Left cardiac atrium (tissue), 4 donors: ENCODE measurements at regions not wholly inside any gene's neighbourhood (a gene's known extent, or its start where the extent isn't known, plus 50 kb on each side); places are given as distances from the start of the nearest gene placed in this dataset.

ENCODE experiments used
- ATAC-seq, 2 donors: fragments of 200-7000 bp; cut with Tn5 transposase; one replicate each; pipeline ENCODE4 v1.9.1; 2020; ENCODE audit warnings: mild to moderate bottlenecking in 2 of 2, moderate library complexity in 2 of 2
- DNase-seq: peaks from one replicate; pipeline ENCODE4 v3.0.0-alpha.2; 2020
- intact Hi-C, 2 donors: fragments of 100-400 bp; cut with DNase I; formaldehyde crosslinking; loops; one replicate each; pipeline versions ENCODE4 v1.14.1 to v1.15.1; 2022 to 2023
- donor health status: DM: no; HTN: yes; CAD: no.
- donor health status: DM: no; HTN: yes; CAD: no; lungs with severe emphysema.
- donor health status: DM: yes; HTN: yes; CAD: no.
- donor health status: Dilated cardiomyopathy.

GRCh38 chr22:47442821-47443220 is 680.4 kb downstream of the TBC1D22A start:
- ATAC-seq: no peak
- intact Hi-C loops: no loop called here
- DNase-seq: no peak

GRCh38 chr22:47439643-47440265 is 677.3 kb downstream of the TBC1D22A start:
- no peak for ATAC-seq
- intact Hi-C loops: no loop called here
- DNase-seq: no peak

GRCh38 chr22:47437636-47438035 is 675.2 kb downstream of the TBC1D22A start:
- ATAC-seq: no peak
- DNase-seq: no peak
- intact Hi-C loops: no loop called here

GRCh38 chr22:47437110-47437509 is 674.7 kb downstream of the TBC1D22A start:
- intact Hi-C loops: no loop called here
- DNase-seq (no peak), ATAC-seq (no peak)

- intact Hi-C loops: no loop called here
- ATAC-seq (no peak), DNase-seq (no peak)
These were observed 673.4 kb downstream of the TBC1D22A start for GRCh38 chr22:47435826-47436225.

- ATAC-seq: no peak
- intact Hi-C loops: no loop called here
- DNase-seq: no peak
These were observed 672.7 kb downstream of the TBC1D22A start for GRCh38 chr22:47435204-47435487.

- intact Hi-C loops: no loop called here
- DNase-seq (no peak), ATAC-seq (no peak)
These were observed 672.1 kb downstream of the TBC1D22A start for GRCh38 chr22:47434336-47435203.

- ATAC-seq (no peak), DNase-seq (no peak)
- intact Hi-C loops: no loop called here
These were observed 671.2 kb downstream of the TBC1D22A start for GRCh38 chr22:47433627-47434026.

GRCh38 chr22:47432683-47433082 is 670.2 kb downstream of the TBC1D22A start:
- no peak for DNase-seq
- ATAC-seq: no peak
- intact Hi-C loops: no loop called here

- DNase-seq: no peak
These were observed 661.7 kb downstream of the TBC1D22A start for GRCh38 chr22:47423861-47424820.

GRCh38 chr22:47423266-47423665 is 660.8 kb downstream of the TBC1D22A start:
- no peak for ATAC-seq
- DNase-seq: no peak
- intact Hi-C loops: no loop called here

More at GRCh38 chr22:47423861-47424820, 661.7 kb downstream of the TBC1D22A start:
- no peak for ATAC-seq
- intact Hi-C loops: no loop called here

- intact Hi-C loops: no loop called here
- DNase-seq (no peak), ATAC-seq (no peak)
These were observed 660.3 kb downstream of the TBC1D22A start for GRCh38 chr22:47422736-47423135.

GRCh38 chr22:47421846-47422245 is 659.4 kb downstream of the TBC1D22A start:
- DNase-seq: no peak
- intact Hi-C loops: no loop called here
- ATAC-seq: no peak

GRCh38 chr22:47420211-47420610 is 657.8 kb downstream of the TBC1D22A start:
- intact Hi-C loops: no loop called here
- ATAC-seq: no peak
- DNase-seq: no peak

GRCh38 chr22:47419239-47419638 is 656.8 kb downstream of the TBC1D22A start:
- DNase-seq (no peak), ATAC-seq (no peak)
- intact Hi-C loops: no loop called here

- intact Hi-C loops: no loop called here
- ATAC-seq: no peak
- DNase-seq: no peak
These were observed 655.2 kb downstream of the TBC1D22A start for GRCh38 chr22:47417699-47418098.

- ATAC-seq (no peak), DNase-seq (no peak)
- intact Hi-C loops: no loop called here
These were observed 648.6 kb downstream of the TBC1D22A start for GRCh38 chr22:47411006-47411405.

GRCh38 chr22:47409539-47410275 is 647.3 kb downstream of the TBC1D22A start:
- ATAC-seq (no peak), DNase-seq (no peak)
- intact Hi-C loops: no loop called here

GRCh38 chr22:47408409-47408808 is 646.0 kb downstream of the TBC1D22A start:
- intact Hi-C loops: no loop called here
- DNase-seq (no peak), ATAC-seq (no peak)
